ENCODE measurements at regions not wholly inside any gene's neighbourhood (a gene's known extent, or its start where the extent isn't known, plus 50 kb on each side); places are given as distances from the start of the nearest gene placed in this dataset.

- TF ChIP-seq CTCF (IDR thresholded peaks at IDR 0.05) (no peak), EZH2 (IDR thresholded peaks at IDR 0.05; ENCODE audit: borderline replicate concordance, insufficient read depth, low read depth, low read length, poor library complexity, severe bottlenecking) (no peak)
These were observed 1000.2 kb downstream of the LRFN5 start for GRCh38 chr14:42606839-42607238.

All from B cell (primary cell).